ENCODE measurements at regions not wholly inside any gene's neighbourhood (a gene's known extent, or its start where the extent isn't known, plus 50 kb on each side); places are given as distances from the start of the nearest gene placed in this dataset.

- TF ChIP-seq CTCF (conservative IDR thresholded peaks at IDR 0.05) (no peak), EZH2 (IDR thresholded peaks at IDR 0.05; ENCODE audit: low read depth) (no peak)
Observed at GRCh38 chr4:52172166-52172565, 121.1 kb downstream of the SPATA18 start.

Measured in PC-9 (cell line).